Lung (tissue), 11 donors: ENCODE measurements at regions not wholly inside any gene's neighbourhood (a gene's known extent, or its start where the extent isn't known, plus 50 kb on each side); places are given as distances from the start of the nearest gene placed in this dataset.

Source experiments
- ATAC-seq: fragments of 200-7000 bp; cut with Tn5 transposase; one replicate; pipeline ENCODE4 v1.9.1; 2020; ENCODE audit warnings: moderate number of reproducible peaks; ENCODE audit not compliant: insufficient read depth, low FRiP score
- DNase-seq, 3 donors: peaks; one replicate each; pipeline ENCODE4 v3.0.0-alpha.2; 2013 to 2017
- H3K27ac ChIP-seq, 2 donors: one replicate each; pipeline ENCODE4 v1.5.1; 2013; ENCODE audit warnings: mild to moderate bottlenecking in 2 of 2, moderate library complexity in 2 of 2, control low read depth in 1 of 2, inconsistent platforms in 1 of 2, low read depth in 1 of 2, low read length in 1 of 2
- H3K27me3 ChIP-seq, 3 donors: one replicate each; pipeline ENCODE4 v1.5.1; 2013; ENCODE audit warnings: low read length in 2 of 3; ENCODE audit not compliant: control insufficient read depth in 3 of 3, insufficient read depth in 3 of 3
- H3K36me3 ChIP-seq, 4 donors: one replicate each; pipeline ENCODE4 v1.5.1; 2013; ENCODE audit warnings: low read length in 4 of 4, mild to moderate bottlenecking in 1 of 4, moderate library complexity in 1 of 4; ENCODE audit not compliant: control insufficient read depth in 4 of 4, insufficient read depth in 4 of 4
- H3K4me1 ChIP-seq, 5 donors: one replicate each; pipeline ENCODE4 v1.5.1; 2013; ENCODE audit warnings: low read length in 5 of 5, mild to moderate bottlenecking in 2 of 5, moderate library complexity in 1 of 5; ENCODE audit not compliant: control insufficient read depth in 5 of 5, insufficient read depth in 5 of 5
- H3K4me3 ChIP-seq: one replicate; pipeline ENCODE4 v1.5.1; 2013; ENCODE audit warnings: mild to moderate bottlenecking, control low read depth, moderate library complexity
- H3K9ac ChIP-seq, 2 donors: one replicate each; pipeline ENCODE4 v1.5.1; 2013; ENCODE audit warnings: low read length in 2 of 2, control low read depth in 1 of 2; ENCODE audit not compliant: insufficient read depth in 1 of 2
- H3K9me3 ChIP-seq, 4 donors: one replicate each; pipeline ENCODE4 v1.5.1; 2013; ENCODE audit warnings: low read length in 3 of 4, mild to moderate bottlenecking in 1 of 4, moderate library complexity in 1 of 4; ENCODE audit not compliant: control insufficient read depth in 4 of 4, insufficient read depth in 3 of 4
- CTCF ChIP-seq: IDR thresholded peaks from 2 replicates; pipeline ENCODE4 v1.5.1; 2012; ENCODE audit warnings: mild to moderate bottlenecking; ENCODE audit errors: control extremely low read depth, extremely low read depth
- WGBS, 2 donors: extraction: QIAGEN DNeasy Blood & Tissue Kit; methylation state at CpG; one replicate each; pipeline ENCODE4 v1.1.7; 2013; 5-methylcytosine and 5-hydroxymethylcytosine counted together
- donor health status: control.
- donor health status: control.
- donor health status: Bipolar disorder and iron deficiency.
- donor health status: healthy.
- donor health status: DM: yes; HTN: yes; CAD: no.

- ATAC-seq (no peak), DNase-seq (no peak)
- no peak for TF ChIP-seq CTCF
- H3K36me3 ChIP-seq, result no peaks in the 10 kb centered on the region
- no peak overlapping the region for H3K27ac ChIP-seq
- H3K9ac ChIP-seq, result no peak overlapping the region
- H3K4me3 ChIP-seq, result no peak overlapping the region
- WGBS, 2 donors, result 77 to 86% methylated on average over 1 of the region's 1 CpG
- no peaks in the 10 kb centered on the region for H3K9me3 ChIP-seq
- no peaks in the 10 kb centered on the region for H3K4me1 ChIP-seq
- no peaks in the 10 kb centered on the region for H3K27me3 ChIP-seq
These were observed 953.2 kb upstream of the CDH8 start for GRCh38 chr16:62989480-62989879.

GRCh38 chr16:62985722-62986121 is 949.5 kb upstream of the CDH8 start:
- no peak for TF ChIP-seq CTCF
- ATAC-seq (no peak), DNase-seq (no peak)
- no peaks in the 10 kb centered on the region for H3K36me3 ChIP-seq
- no peaks in the 10 kb centered on the region for H3K4me1 ChIP-seq
- H3K9me3 ChIP-seq, result no peaks in the 10 kb centered on the region
- no peaks in the 10 kb centered on the region for H3K27me3 ChIP-seq
- 94 to 97% methylated on average over 1 of the region's 1 CpG for WGBS, 2 donors
- H3K27ac ChIP-seq, result no peak overlapping the region
- no peak overlapping the region for H3K4me3 ChIP-seq
- H3K9ac ChIP-seq, result no peak overlapping the region

GRCh38 chr16:62978451-62978850 is 942.2 kb upstream of the CDH8 start:
- TF ChIP-seq CTCF, result no peak
- Histone ChIP-seq H3K9ac (no peak overlapping the region), H3K36me3 (no peaks in the 10 kb centered on the region), H3K4me1 (no peaks in the 10 kb centered on the region), H3K27ac (no peak overlapping the region), H3K9me3 (no peaks in the 10 kb centered on the region), H3K27me3 (no peaks in the 10 kb centered on the region), H3K4me3 (no peak overlapping the region)
- no peak for ATAC-seq
- no peak for DNase-seq

- no peaks in the 10 kb centered on the region for H3K27me3 ChIP-seq
- no peak overlapping the region for H3K9ac ChIP-seq
These were observed 941.6 kb upstream of the CDH8 start for GRCh38 chr16:62977876-62978275.

More at GRCh38 chr16:62977876-62978275, 941.6 kb upstream of the CDH8 start:
- Histone ChIP-seq H3K36me3 (no peaks in the 10 kb centered on the region), H3K27ac (no peak overlapping the region), H3K4me1 (no peaks in the 10 kb centered on the region), H3K9me3 (no peaks in the 10 kb centered on the region), H3K4me3 (no peak overlapping the region)
- TF ChIP-seq CTCF, result no peak
- 95% methylated on average over 1 of the region's 1 CpG for WGBS, 2 donors
- no peak for DNase-seq
- ATAC-seq, result no peak
